Naive B cell (primary cell): ENCODE measurements at regions not wholly inside any gene's neighbourhood (a gene's known extent, or its start where the extent isn't known, plus 50 kb on each side); places are given as distances from the start of the nearest gene placed in this dataset.

ENCODE experiments used
- ATAC-seq, 2 donors: fragments of 150-1000 bp; cut with Tn5 transposase; 2 replicates each; pipeline ENCODE4 v1.10.0; 2021; ENCODE audit warnings: low read depth in 2 of 2, mild to moderate bottlenecking in 2 of 2, moderate library complexity in 2 of 2
- DNase-seq: peaks from one replicate; pipeline ENCODE4 v3.0.0; 2022
- H3K27ac Mint-ChIP-seq, 6 donors: one replicate each; pipeline ENCODE4 v1.8.0; 2020 to 2022; ENCODE audit warnings: mild to moderate bottlenecking in 6 of 6, mixed read lengths in 6 of 6, moderate library complexity in 5 of 6, inconsistent platforms in 2 of 6
- H3K27me3 Mint-ChIP-seq, 3 donors: one replicate each; pipeline ENCODE4 v1.8.0; 2021 to 2022; ENCODE audit warnings: mixed read lengths in 3 of 3, mild to moderate bottlenecking in 1 of 3
- H3K36me3 Mint-ChIP-seq, 2 donors: one replicate each; pipeline ENCODE4 v1.8.0; 2020 to 2022; ENCODE audit warnings: mixed read lengths in 2 of 2, inconsistent platforms in 1 of 2, mild to moderate bottlenecking in 1 of 2
- H3K4me1 Mint-ChIP-seq, 3 donors: one replicate each; pipeline ENCODE4 v1.8.0; 2020 to 2022; ENCODE audit warnings: mixed read lengths in 3 of 3, inconsistent platforms in 1 of 3, mild to moderate bottlenecking in 1 of 3, moderate library complexity in 1 of 3
- H3K4me3 Mint-ChIP-seq, 8 donors: one replicate each; pipeline ENCODE4 v1.8.0; 2020 to 2022; ENCODE audit warnings: mild to moderate bottlenecking in 8 of 8, mixed read lengths in 8 of 8, moderate library complexity in 8 of 8, inconsistent platforms in 2 of 8
- H3K9me3 Mint-ChIP-seq, 7 donors: one replicate each; pipeline ENCODE4 v1.8.0; 2020 to 2022; ENCODE audit warnings: mixed read lengths in 7 of 7, mild to moderate bottlenecking in 5 of 7, inconsistent platforms in 2 of 7, moderate library complexity in 1 of 7

DNA sequence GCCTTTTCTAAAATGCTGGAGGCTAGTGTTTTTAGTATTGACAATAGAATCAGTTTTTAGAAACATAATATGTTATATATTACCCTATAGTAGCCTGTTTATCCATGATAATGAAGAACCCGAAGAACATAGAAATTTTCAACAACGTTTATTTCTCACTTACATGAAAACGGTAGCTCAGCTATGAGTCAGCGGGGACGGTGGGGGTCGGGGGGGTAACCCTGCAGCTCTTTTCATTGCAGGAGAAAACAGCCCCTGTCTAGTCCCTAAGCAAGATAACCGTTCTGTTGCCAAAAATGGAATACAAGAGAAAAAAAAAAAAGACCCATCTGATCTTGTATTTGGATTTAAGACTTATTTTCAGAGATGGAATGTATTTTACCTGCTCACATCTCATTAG, 1758.4 kb upstream of the AGA start:
- Mint-ChIP-seq H3K9me3 (peaks cover 0 to 4% (median 0%) of the 10 kb centered on the region in 7 donors), H3K4me1 (no peaks in the 10 kb centered on the region), H3K27ac (no peak overlapping the region), H3K36me3 (no peaks in the 10 kb centered on the region), H3K4me3 (no peak overlapping the region), H3K27me3 (no peaks in the 10 kb centered on the region)
- DNase-seq (no peak), ATAC-seq (no peak)

DNA sequence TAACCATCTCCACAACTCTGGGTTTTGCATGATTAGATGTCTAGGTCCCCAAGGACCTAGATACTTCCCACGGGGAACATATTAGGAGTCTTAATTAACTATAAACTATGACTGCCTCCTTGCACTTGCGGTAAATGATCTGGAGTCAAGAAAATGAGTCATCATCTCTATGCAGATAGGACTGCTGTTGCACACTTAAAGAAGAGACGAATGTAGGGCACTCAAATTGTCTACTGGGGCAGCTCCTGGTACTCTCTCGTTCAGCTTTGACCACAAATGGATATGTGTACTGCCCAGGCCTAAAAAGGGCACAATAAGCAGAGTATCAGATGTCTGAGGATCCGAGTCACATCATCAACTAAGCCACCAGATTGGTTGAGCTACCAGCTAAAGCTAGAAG, 1783.4 kb upstream of the AGA start:
- Mint-ChIP-seq H3K4me1 (no peaks in the 10 kb centered on the region), H3K4me3 (no peak overlapping the region), H3K27me3 (no peaks in the 10 kb centered on the region), H3K36me3 (no peaks in the 10 kb centered on the region), H3K27ac (no peak overlapping the region), H3K9me3 (peaks cover 4 to 12% (median 9%) of the 10 kb centered on the region in 7 donors)
- DNase-seq (no peak), ATAC-seq (no peak)

DNA sequence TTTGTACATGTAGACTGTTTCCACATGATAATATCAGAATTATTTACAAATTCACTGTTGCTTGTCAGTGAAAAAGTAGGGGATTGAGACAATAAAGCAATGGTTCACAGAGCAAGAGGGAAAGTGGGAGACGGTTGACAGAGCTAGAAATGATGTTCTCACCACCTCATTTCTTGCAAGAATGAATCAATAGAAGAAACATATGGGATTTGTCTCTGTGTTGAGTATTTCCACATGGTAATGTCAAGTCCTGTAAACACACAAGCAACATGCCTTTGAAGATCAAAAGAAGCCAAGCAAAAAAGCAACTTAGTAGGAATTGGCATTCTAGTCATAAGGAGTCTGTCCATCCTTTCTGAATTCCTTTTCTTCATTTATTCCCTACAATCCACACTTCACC, 1806.6 kb upstream of the AGA start:
- H3K4me1 Mint-ChIP-seq = no peaks in the 10 kb centered on the region
- no peaks in the 10 kb centered on the region for H3K27me3 Mint-ChIP-seq
- DNase-seq = no peak
- H3K4me3 Mint-ChIP-seq = no peak overlapping the region
- no peaks in the 10 kb centered on the region for H3K36me3 Mint-ChIP-seq
- H3K9me3 Mint-ChIP-seq = peaks cover 0 to 11% (median 4%) of the 10 kb centered on the region in 7 donors
- H3K27ac Mint-ChIP-seq = no peak overlapping the region
- no peak for ATAC-seq

DNA sequence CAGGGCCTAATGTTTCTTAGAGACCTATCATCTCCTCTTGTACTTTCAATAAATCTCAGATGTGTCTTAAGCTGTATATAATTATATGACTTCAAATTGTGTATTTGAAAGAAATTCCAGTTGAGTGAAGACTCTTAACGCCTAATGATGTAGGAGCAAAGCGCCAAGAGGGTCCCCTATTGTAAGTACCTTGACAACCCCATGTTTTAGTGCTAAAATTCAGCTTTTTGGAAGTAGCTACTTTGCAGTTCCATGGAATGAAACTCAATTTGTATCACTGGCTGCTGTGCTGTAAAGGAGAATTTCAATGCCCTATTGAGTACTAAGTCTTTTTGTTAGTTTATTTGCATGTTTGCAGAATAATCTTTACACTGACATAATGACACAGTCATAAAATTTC, 1826.6 kb upstream of the AGA start:
- H3K36me3 Mint-ChIP-seq = no peaks in the 10 kb centered on the region
- no peaks in the 10 kb centered on the region for H3K27me3 Mint-ChIP-seq
- no peak overlapping the region for H3K4me3 Mint-ChIP-seq
- ATAC-seq = no peak
- H3K4me1 Mint-ChIP-seq = no peaks in the 10 kb centered on the region
- H3K27ac Mint-ChIP-seq = no peak overlapping the region
- peaks cover 0 to 9% (median 7%) of the 10 kb centered on the region in 7 donors for H3K9me3 Mint-ChIP-seq
- no peak for DNase-seq

DNA sequence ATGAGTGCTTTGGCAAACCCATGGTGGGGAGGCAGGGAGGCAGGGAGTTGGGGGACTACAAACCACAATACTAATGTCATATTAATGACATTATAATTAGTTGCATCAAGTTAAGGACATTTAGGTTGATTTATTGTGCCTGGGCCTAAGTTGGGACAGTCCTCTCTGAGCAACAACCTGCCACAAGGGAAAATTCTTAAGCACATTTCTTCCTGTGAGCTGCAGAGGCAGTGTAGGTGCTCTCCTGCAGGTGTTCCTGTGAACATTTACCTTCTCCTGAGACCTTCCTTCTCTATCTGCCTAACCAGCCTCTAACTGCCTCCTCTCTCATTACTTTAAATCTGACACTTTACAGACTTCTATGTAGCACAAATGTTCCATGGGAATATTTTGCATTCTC, 1830.0 kb upstream of the AGA start:
- H3K36me3 Mint-ChIP-seq = no peaks in the 10 kb centered on the region
- peaks cover 0 to 8% (median 3%) of the 10 kb centered on the region in 7 donors for H3K9me3 Mint-ChIP-seq
- no peak for ATAC-seq
- DNase-seq = no peak
- no peaks in the 10 kb centered on the region for H3K27me3 Mint-ChIP-seq
- H3K4me3 Mint-ChIP-seq = no peak overlapping the region
- H3K4me1 Mint-ChIP-seq = no peaks in the 10 kb centered on the region
- H3K27ac Mint-ChIP-seq = peak overlapping the region in 1 of 6 donors; percentile 19

DNA sequence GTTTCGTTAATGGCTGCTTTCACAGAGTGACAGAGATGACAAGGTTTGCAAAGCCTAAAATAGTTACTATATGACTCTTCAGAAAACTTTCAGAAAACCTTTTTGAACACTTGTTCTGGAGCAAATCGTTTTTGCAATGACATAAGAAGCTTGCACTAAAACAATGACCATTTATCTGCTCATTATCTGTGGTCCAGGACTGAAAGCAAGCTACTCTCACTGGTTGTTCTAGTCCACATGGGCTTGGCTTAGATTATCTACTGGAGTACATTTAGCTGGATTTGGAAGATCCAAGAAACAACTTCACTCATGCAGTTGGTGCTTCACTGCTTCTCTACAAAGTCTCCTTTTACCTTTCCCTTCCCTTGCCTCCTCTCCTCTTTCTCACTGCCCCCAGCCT, 1836.4 kb upstream of the AGA start:
- peaks cover 0 to 5% (median 3%) of the 10 kb centered on the region in 7 donors for H3K9me3 Mint-ChIP-seq
- ATAC-seq (no peak), DNase-seq (no peak)
- H3K27me3 Mint-ChIP-seq = no peaks in the 10 kb centered on the region
- no peaks in the 10 kb centered on the region for H3K36me3 Mint-ChIP-seq
- no peaks in the 10 kb centered on the region for H3K4me1 Mint-ChIP-seq
- no peak overlapping the region for H3K4me3 Mint-ChIP-seq
- H3K27ac Mint-ChIP-seq = no peak overlapping the region

DNA sequence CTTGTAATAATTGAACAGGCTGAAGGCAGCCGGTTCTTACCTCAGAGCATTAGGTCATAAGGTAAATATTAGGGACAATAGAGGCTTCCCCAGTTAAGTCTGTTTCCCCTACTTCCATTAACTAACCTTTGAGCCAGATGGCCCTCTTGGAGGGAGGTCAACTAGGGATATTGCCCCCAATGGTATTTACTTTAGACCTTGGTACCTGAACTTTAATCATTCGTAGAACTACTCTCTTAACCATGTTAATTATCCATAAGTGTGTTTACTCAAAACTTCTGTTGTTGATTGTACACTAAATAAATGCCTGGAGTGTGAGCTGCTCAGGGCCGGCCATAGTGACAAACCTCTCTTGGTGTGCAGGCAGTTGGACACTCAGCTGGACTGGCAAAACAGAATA, 1843.5 kb upstream of the AGA start:
- Mint-ChIP-seq H3K9me3 (peaks cover 0 to 8% (median 3%) of the 10 kb centered on the region in 7 donors), H3K27me3 (no peaks in the 10 kb centered on the region), H3K4me1 (no peaks in the 10 kb centered on the region), H3K4me3 (no peak overlapping the region), H3K27ac (peak overlapping the region in 1 of 6 donors; percentile 34), H3K36me3 (no peaks in the 10 kb centered on the region)
- no peak for ATAC-seq
- no peak for DNase-seq

DNA sequence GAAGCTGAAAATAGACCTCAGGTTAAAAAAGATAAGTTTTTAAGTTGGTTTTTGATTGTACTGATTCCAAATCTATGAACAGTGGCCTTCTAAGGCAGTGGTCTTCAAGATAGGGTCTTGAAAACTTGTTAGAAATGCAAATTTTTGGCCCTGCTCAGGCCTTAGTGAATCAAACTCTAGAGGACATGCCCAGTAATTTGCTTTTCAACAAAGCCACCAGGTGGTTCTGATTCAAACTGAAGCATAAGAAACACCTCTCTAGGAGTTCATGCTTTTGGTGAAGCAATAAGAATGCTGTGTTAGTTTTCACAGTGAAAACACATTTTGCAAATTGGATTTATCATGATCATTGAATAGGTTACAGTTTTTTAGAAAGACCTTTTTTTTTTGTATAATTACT, 1849.4 kb upstream of the AGA start:
- Mint-ChIP-seq H3K27me3 (no peaks in the 10 kb centered on the region), H3K4me1 (no peaks in the 10 kb centered on the region), H3K27ac (no peak overlapping the region), H3K36me3 (no peaks in the 10 kb centered on the region), H3K4me3 (no peak overlapping the region), H3K9me3 (peaks cover 2 to 16% (median 9%) of the 10 kb centered on the region in 7 donors)
- ATAC-seq (no peak), DNase-seq (no peak)

DNA sequence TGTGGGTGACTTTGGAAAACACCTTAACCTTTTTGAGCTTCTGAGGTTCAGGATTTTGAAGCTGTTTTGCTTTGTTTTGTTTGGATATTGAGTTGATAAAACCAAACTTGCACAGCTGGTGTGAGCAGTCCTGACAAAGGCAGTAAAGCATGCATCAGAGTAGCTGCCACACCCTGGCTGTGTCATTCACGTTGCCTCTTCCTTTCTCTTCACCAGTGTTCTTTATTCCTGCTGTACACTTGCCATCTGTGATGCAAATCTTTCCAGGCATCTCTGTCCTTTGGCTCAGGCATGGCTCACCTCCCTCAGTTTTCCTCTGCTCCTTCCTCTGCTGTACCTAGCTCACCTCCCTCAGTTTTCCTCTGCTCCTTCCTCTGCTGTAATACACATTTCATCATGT, 1850.2 kb upstream of the AGA start:
- H3K4me1 Mint-ChIP-seq = no peaks in the 10 kb centered on the region
- no peak overlapping the region for H3K27ac Mint-ChIP-seq
- H3K27me3 Mint-ChIP-seq = no peaks in the 10 kb centered on the region
- H3K4me3 Mint-ChIP-seq = no peak overlapping the region
- peaks cover 2 to 16% (median 10%) of the 10 kb centered on the region in 7 donors for H3K9me3 Mint-ChIP-seq
- ATAC-seq (no peak), DNase-seq (no peak)
- H3K36me3 Mint-ChIP-seq = no peaks in the 10 kb centered on the region

DNA sequence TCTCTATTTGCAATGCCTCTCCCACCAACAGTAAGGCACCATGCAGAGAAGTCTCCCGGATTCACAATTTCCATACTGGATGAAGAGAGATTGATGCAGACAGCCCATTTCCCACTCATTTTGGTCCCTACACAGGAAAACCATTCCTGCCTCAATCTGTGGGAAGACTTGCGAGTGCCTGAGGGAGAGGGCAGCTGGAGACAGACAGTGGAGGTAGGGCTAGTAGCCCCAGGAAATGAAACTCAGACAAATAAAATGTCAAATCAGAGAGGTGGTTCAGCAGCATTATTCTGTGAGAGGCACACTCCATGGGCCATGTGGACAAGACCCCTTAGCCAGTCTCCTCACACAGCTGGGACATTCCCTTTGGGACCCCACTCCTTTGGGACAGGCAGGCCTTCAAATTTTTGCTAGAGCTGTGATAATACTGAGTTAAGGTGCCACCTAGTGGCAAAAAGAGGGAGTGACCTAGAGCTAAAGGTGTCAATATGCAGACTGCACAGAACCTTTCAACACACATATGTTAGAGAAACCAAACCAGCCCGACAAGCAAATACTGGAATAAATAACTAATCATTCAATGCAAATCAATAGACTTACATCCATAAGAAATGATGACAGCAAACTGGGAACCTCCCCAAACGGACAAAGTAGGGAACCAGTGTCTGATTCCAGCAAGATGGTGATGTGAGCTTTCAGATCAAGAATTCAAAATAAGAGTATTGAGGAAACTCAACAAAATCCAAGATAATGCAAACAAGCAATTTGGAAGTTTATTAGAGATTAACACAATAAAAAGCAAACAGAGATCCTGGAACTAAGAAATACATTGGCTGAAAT, 1865.3 kb upstream of the AGA start:
- Mint-ChIP-seq H3K4me1 (no peaks in the 10 kb centered on the region), H3K4me3 (no peak overlapping the region), H3K9me3 (peaks cover 3 to 31% (median 4%) of the 10 kb centered on the region in 7 donors), H3K27ac (peak overlapping the region in 1 of 6 donors; percentile 80), H3K36me3 (no peaks in the 10 kb centered on the region), H3K27me3 (no peaks in the 10 kb centered on the region)
- DNase-seq (peak; percentile 1), ATAC-seq (no peak)

DNA sequence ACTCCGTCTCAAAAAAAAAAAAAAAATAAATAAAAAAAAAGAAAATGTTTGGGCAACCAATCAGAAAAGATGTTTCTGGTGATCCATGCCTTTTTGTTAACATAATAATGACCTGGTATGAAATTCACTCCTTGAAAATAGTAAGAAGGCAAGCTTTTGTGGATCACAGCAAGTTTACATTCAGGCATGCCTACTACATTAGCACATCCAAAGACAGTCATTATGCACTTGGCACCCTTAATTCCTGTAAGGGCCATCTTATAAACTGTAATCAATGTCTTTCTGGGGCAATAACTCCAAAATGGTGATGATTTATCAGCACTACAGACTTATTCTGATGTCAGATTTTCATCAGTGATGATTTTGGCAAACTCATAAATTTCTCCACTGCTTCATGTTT, 1871.6 kb upstream of the AGA start:
- H3K27me3 Mint-ChIP-seq = no peaks in the 10 kb centered on the region
- no peaks in the 10 kb centered on the region for H3K36me3 Mint-ChIP-seq
- H3K4me3 Mint-ChIP-seq = no peak overlapping the region
- no peaks in the 10 kb centered on the region for H3K4me1 Mint-ChIP-seq
- no peak overlapping the region for H3K27ac Mint-ChIP-seq
- DNase-seq (no peak), ATAC-seq (no peak)
- H3K9me3 Mint-ChIP-seq = peaks cover 0 to 17% (median 5%) of the 10 kb centered on the region in 7 donors

DNA sequence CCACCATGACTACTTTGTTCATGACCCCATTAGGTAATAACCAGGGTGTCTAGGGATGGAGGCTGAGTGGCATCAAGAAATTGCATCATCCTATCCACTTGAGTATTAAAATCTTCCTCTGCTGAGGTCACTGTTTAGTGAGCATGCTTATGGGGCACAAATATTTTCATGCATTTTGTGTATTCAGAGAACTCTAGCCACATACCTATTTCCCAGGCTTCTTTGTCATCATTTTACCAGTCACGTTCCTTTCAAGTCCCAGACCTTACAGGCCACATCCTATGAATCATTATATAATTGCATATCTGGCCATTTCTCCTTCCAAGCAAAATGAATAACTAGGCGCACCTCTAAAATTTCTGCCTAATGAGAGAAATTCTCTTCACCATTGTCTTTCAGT, 1882.9 kb upstream of the AGA start:
- Mint-ChIP-seq H3K27me3 (no peaks in the 10 kb centered on the region), H3K9me3 (peaks cover 0 to 4% (median 3%) of the 10 kb centered on the region in 7 donors), H3K36me3 (no peaks in the 10 kb centered on the region), H3K4me1 (no peaks in the 10 kb centered on the region), H3K27ac (no peak overlapping the region), H3K4me3 (no peak overlapping the region)
- DNase-seq (no peak), ATAC-seq (no peak)

DNA sequence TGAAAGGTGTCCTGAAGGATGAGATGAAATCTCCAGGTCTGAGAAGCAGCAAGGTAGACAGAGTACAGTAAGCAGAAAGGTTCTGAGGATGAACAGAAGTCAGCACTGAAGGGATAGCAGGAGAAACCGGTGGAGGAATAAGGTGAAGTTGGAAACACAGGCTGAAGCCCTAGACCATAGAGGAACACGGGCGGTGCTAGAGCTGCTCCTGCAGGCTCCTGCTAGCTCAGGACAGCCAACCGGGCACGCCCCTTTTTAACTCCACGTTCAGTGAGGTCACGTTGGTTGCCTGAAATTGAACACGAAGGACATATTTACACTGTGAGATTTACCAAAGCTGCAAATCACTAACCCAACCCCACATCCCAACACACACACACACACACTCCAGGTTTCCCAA, 1886.4 kb upstream of the AGA start:
- H3K27ac Mint-ChIP-seq = no peak overlapping the region
- DNase-seq (no peak), ATAC-seq (no peak)
- peaks cover 0 to 4% (median 3%) of the 10 kb centered on the region in 7 donors for H3K9me3 Mint-ChIP-seq
- H3K36me3 Mint-ChIP-seq = no peaks in the 10 kb centered on the region
- no peaks in the 10 kb centered on the region for H3K27me3 Mint-ChIP-seq
- no peak overlapping the region for H3K4me3 Mint-ChIP-seq
- H3K4me1 Mint-ChIP-seq = no peaks in the 10 kb centered on the region

DNA sequence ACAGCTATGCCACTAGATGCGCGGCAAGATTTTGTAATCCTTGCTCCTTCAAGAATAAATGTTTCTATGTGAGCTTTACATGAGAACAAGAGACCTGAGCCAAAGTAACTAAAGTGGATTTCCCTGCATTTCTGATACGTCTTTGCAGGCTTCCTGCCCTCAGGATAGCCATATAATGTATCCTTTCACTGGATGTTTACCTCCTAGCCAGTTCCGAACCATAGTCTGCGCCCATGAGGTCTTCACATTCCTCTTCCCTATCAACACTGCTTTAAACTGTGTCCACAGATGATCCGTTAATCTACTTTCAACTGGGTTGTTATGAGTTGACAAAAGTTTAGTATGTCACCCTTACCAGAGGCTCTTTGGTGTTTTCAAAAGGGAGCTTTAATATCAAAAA, 1889.1 kb upstream of the AGA start:
- no peak overlapping the region for H3K27ac Mint-ChIP-seq
- ATAC-seq (no peak), DNase-seq (no peak)
- no peak overlapping the region for H3K4me3 Mint-ChIP-seq
- H3K27me3 Mint-ChIP-seq = no peaks in the 10 kb centered on the region
- H3K36me3 Mint-ChIP-seq = no peaks in the 10 kb centered on the region
- peaks cover 0 to 3% (median 1%) of the 10 kb centered on the region in 7 donors for H3K9me3 Mint-ChIP-seq
- no peaks in the 10 kb centered on the region for H3K4me1 Mint-ChIP-seq
